MCF 10A (cell line): ENCODE measurements at regions not wholly inside any gene's neighbourhood (a gene's known extent, or its start where the extent isn't known, plus 50 kb on each side); places are given as distances from the start of the nearest gene placed in this dataset.

Source experiments
- BruUV-seq: library from RNA; stranded (reverse); fragments of 400-500 nt; replicated peaks from 2 replicates; lab custom pipeline; 2021; lab: Mats Ljungman, UMichigan
- CTCF ChIA-PET: fragments of 300-600 bp; sonication (Branson Sonifier 250); formaldehyde crosslinking; extraction: SDS; loops from one replicate; lab custom pipeline; 2021; ENCODE audit warnings: antibody characterized with exemption, inconsistent platforms; lab: Yijun Ruan, JAX
- POLR2A ChIA-PET: fragments of 300-600, 350-650 bp; sonication (Branson Sonifier 250); formaldehyde crosslinking; extraction: SDS; loops from one replicate; lab custom pipeline; 2020; ENCODE audit warnings: antibody characterized with exemption, inconsistent platforms; lab: Yijun Ruan, JAX
- DNase-seq: peaks from one replicate; pipeline ENCODE4 v3.0.0-alpha.2; 2018; ENCODE audit not compliant: unreplicated experiment
- H3K27ac Mint-ChIP-seq: one replicate; pipeline ENCODE4 v1.8.0; 2022; ENCODE audit warnings: mild to moderate bottlenecking, low read depth, mixed read lengths; ENCODE audit not compliant: unreplicated experiment
- H3K27me3 Mint-ChIP-seq: one replicate; pipeline ENCODE4 v1.8.0; 2022; ENCODE audit warnings: mixed read lengths; ENCODE audit not compliant: insufficient read depth, unreplicated experiment
- H3K36me3 Mint-ChIP-seq: one replicate; pipeline ENCODE4 v1.8.0; 2022; ENCODE audit warnings: mild to moderate bottlenecking, moderate library complexity, mixed read lengths; ENCODE audit not compliant: insufficient read depth, unreplicated experiment
- H3K4me1 Mint-ChIP-seq: one replicate; pipeline ENCODE4 v1.8.0; 2022; ENCODE audit warnings: mixed read lengths; ENCODE audit not compliant: insufficient read depth, unreplicated experiment
- H3K4me3 Mint-ChIP-seq: one replicate; pipeline ENCODE4 v1.8.0; 2022; ENCODE audit warnings: mild to moderate bottlenecking, moderate library complexity, mixed read lengths; ENCODE audit not compliant: unreplicated experiment
- H3K9me3 Mint-ChIP-seq: one replicate; pipeline ENCODE4 v1.8.0; 2022; ENCODE audit warnings: mixed read lengths; ENCODE audit not compliant: unreplicated experiment
- intact Hi-C: fragments of 100-400 bp; cut with micrococcal nuclease; formaldehyde crosslinking; loops from 2 replicates; pipeline ENCODE4 v1.14.1; 2022
- TF ChIP-seq, protein P1 (sequence below): fragments of 200-600 bp; IDR thresholded peaks from one replicate; pipeline ENCODE4 v1.8.0; 2022; ENCODE audit warnings: antibody characterized with exemption, mild to moderate bottlenecking; ENCODE audit not compliant: unreplicated experiment

GRCh38 chr2:164412831-164413230, 208.5 kb downstream of the GRB14 start:
- intact Hi-C loops = no loop called here
- Mint-ChIP-seq H3K27me3 (no peaks in the 10 kb centered on the region), H3K9me3 (no peaks in the 10 kb centered on the region), H3K4me3 (no peak overlapping the region), H3K27ac (no peak overlapping the region), H3K36me3 (no peaks in the 10 kb centered on the region), H3K4me1 (no peaks in the 10 kb centered on the region)
- no TSS peak for BruUV-seq
- ChIA-PET POLR2A (no interaction called here), CTCF (no interaction called here)
- TF ChIP-seq, protein P1, sequence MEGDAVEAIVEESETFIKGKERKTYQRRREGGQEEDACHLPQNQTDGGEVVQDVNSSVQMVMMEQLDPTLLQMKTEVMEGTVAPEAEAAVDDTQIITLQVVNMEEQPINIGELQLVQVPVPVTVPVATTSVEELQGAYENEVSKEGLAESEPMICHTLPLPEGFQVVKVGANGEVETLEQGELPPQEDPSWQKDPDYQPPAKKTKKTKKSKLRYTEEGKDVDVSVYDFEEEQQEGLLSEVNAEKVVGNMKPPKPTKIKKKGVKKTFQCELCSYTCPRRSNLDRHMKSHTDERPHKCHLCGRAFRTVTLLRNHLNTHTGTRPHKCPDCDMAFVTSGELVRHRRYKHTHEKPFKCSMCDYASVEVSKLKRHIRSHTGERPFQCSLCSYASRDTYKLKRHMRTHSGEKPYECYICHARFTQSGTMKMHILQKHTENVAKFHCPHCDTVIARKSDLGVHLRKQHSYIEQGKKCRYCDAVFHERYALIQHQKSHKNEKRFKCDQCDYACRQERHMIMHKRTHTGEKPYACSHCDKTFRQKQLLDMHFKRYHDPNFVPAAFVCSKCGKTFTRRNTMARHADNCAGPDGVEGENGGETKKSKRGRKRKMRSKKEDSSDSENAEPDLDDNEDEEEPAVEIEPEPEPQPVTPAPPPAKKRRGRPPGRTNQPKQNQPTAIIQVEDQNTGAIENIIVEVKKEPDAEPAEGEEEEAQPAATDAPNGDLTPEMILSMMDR = no peak
- DNase-seq = no peak

DNA sequence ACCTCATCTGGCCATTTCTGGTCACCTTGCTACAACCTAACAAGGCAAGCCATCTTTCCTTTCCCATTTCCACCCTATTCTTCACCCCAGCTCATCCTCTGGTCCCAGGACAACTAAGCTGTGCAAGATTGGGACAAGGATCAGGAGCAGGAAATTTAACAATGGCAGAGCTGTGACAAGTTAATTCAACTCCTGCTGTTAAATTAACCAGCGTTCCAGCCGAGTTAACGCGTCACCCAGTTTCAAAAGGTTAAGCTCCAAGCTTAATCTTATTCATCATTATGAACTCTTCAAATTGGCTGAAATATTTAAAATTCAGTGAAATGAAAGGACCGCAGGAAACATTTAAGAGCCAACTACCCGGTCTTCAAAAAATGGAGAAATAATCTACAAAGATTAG, 231.9 kb downstream of the GRB14 start:
- Mint-ChIP-seq H3K4me3 (no peak overlapping the region), H3K4me1 (peaks cover 17% of the 10 kb centered on the region), H3K9me3 (no peaks in the 10 kb centered on the region), H3K27ac (no peak overlapping the region), H3K36me3 (no peaks in the 10 kb centered on the region), H3K27me3 (no peaks in the 10 kb centered on the region)
- TF ChIP-seq, protein P1 = no peak
- intact Hi-C loops = no loop called here
- DNase-seq = no peak
- ChIA-PET CTCF (interaction anchor here (1.8 kb wide), 1 partner anchor 1220 kb away, joined by 4 read pairs; no protein-coding TSS in a partner anchor), POLR2A (interaction anchor here (1.6 kb wide), 1 partner anchor 10 kb away, joined by 6 read pairs; no protein-coding TSS in a partner anchor)
- no TSS peak for BruUV-seq

DNA sequence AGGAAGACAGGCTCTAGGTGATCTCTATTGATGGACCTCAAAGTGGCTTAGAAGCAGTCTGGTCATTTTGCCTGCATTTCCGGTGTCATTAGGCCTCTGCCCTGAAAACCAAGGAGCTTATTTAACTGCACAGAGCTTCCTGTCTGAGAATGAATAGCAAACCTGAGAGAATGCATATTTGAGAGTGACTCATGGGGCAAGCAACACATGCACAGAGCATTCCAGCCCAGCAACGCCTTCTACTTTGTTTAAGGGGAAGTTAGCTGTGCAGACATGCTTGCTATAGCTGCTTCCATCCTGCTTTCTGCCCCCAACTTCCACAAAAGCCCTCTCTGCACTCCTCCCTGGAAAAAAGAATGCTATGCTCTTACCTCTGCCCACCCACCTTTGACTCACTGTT, 232.8 kb downstream of the GRB14 start:
- BruUV-seq = no TSS peak
- no peaks in the 10 kb centered on the region for H3K36me3 Mint-ChIP-seq
- no peaks in the 10 kb centered on the region for H3K27me3 Mint-ChIP-seq
- peak; percentile 62 for DNase-seq
- ChIA-PET POLR2A (interaction anchor here (1.0 to 1.6 kb wide), 2 partner anchors 9 to 14 kb away, joined by 4 to 6 read pairs; no protein-coding TSS in a partner anchor), CTCF (interaction anchor here (0.6 to 1.8 kb wide), 3 partner anchors 33 to 1219 kb away, joined by 3 to 5 read pairs (median 4); no protein-coding TSS in a partner anchor)
- no peak overlapping the region for H3K4me3 Mint-ChIP-seq
- H3K27ac Mint-ChIP-seq = peak overlapping the region; percentile 75
- TF ChIP-seq, protein P1 = no peak
- intact Hi-C loops = no loop called here
- H3K4me1 Mint-ChIP-seq = peaks cover 17% of the 10 kb centered on the region
- no peaks in the 10 kb centered on the region for H3K9me3 Mint-ChIP-seq

DNA sequence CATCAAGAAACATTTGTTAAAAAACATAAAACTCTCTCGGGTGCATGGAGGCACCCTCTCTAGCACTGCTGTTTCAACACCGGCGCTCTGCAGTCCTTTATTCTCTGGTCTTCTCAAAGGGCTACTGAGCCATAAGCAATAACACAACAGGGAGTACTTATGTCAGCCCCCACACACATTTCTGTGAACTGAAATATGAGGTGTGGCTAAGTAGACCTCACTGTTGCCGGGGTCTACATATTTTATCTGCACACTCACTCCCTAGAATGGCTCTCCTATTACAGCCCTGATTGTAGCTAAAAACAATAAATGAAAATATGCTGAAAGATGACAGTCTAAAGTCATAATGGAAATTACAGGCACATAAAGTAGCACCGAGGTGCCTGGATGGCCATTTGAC, 235.1 kb downstream of the GRB14 start:
- Mint-ChIP-seq H3K4me1 (peaks cover 17% of the 10 kb centered on the region), H3K36me3 (no peaks in the 10 kb centered on the region), H3K27ac (no peak overlapping the region), H3K9me3 (no peaks in the 10 kb centered on the region), H3K4me3 (no peak overlapping the region), H3K27me3 (no peaks in the 10 kb centered on the region)
- BruUV-seq = no TSS peak
- CTCF ChIA-PET = no interaction called here
- POLR2A ChIA-PET = no interaction called here
- TF ChIP-seq, protein P1 = no peak
- intact Hi-C loops = no loop called here
- DNase-seq = no peak
